ENCODE measurements at regions not wholly inside any gene's neighbourhood (a gene's known extent, or its start where the extent isn't known, plus 50 kb on each side); places are given as distances from the start of the nearest gene placed in this dataset.

GRCh38 chr3:117243657-117244056, 534.1 kb downstream of the TUSC7 start:
- no peak overlapping the region for H3K14ac ChIP-seq (ENCODE audit: low read length)

GRCh38 chr3:117246771-117247555, 537.4 kb downstream of the TUSC7 start:
- Histone ChIP-seq H3K4me1 (ENCODE audit: control insufficient read depth in 1 of 2, insufficient read depth in 2 of 2, low read length in 2 of 2) (no peaks in the 10 kb centered on the region), H2BK120ac (ENCODE audit: insufficient read depth, low read length, poor library complexity) (no peak overlapping the region), H2BK12ac (ENCODE audit: low read length) (no peak overlapping the region), H2AFZ (ENCODE audit: insufficient read depth, low read length, poor library complexity) (no peak overlapping the region), H3K27me3 (ENCODE audit: insufficient read depth, low read length) (no peaks in the 10 kb centered on the region), H4K8ac (ENCODE audit: low read depth, low read length) (no peak overlapping the region), H4K91ac (ENCODE audit: low read depth, low read length) (no peak overlapping the region), H3K4me3 (ENCODE audit: low read depth, low read length) (no peak overlapping the region), H3K9me3 (ENCODE audit: insufficient read depth, low read depth, low read length) (no peaks in the 10 kb centered on the region), H4K12ac (ENCODE audit: low read depth, low read length) (no peak overlapping the region), H3K79me2 (ENCODE audit: control insufficient read depth, insufficient read depth, low read length, poor library complexity) (no peaks in the 10 kb centered on the region), H3K18ac (ENCODE audit: low read length) (no peak overlapping the region), H3K27ac (ENCODE audit: low read depth, low read length) (no peak overlapping the region), H3K14ac (ENCODE audit: low read length) (no peak overlapping the region), H3K23ac (ENCODE audit: low read length) (no peak overlapping the region), H3K4me2 (ENCODE audit: low read length) (no peak overlapping the region), H3K36me3 (ENCODE audit: control insufficient read depth in 1 of 2, insufficient read depth in 2 of 2, low read length in 2 of 2) (no peaks in the 10 kb centered on the region), H3K9ac (ENCODE audit: low read length) (no peak overlapping the region), H3K4ac (ENCODE audit: low read depth, low read length) (no peak overlapping the region), H2BK5ac (ENCODE audit: low read depth, low read length, poor library complexity) (no peak overlapping the region), H3K79me1 (ENCODE audit: low read length) (no peaks in the 10 kb centered on the region), H2AK5ac (ENCODE audit: low read length) (no peak overlapping the region)
- no CpG with 5 or more reads among the region's 2 CpGs for WGBS (ENCODE audit: extremely low coverage, insufficient coverage, insufficient read length)
- peak; percentile 75 to 90 for DNase-seq

More at GRCh38 chr3:117243657-117244056, 534.1 kb downstream of the TUSC7 start:
- H2AFZ ChIP-seq (ENCODE audit: insufficient read depth, low read length, poor library complexity): no peak overlapping the region
- H2AK5ac ChIP-seq (ENCODE audit: low read length): no peak overlapping the region
- H3K36me3 ChIP-seq (ENCODE audit: control insufficient read depth in 1 of 2, insufficient read depth in 2 of 2, low read length in 2 of 2): no peaks in the 10 kb centered on the region
- H2BK12ac ChIP-seq (ENCODE audit: low read length): no peak overlapping the region
- no peak overlapping the region for H2BK120ac ChIP-seq (ENCODE audit: insufficient read depth, low read length, poor library complexity)
- H3K4me3 ChIP-seq (ENCODE audit: low read depth, low read length): no peak overlapping the region
- no peak overlapping the region for H3K4me2 ChIP-seq (ENCODE audit: low read length)
- H3K23ac ChIP-seq (ENCODE audit: low read length): no peak overlapping the region
- no peak overlapping the region for H2BK5ac ChIP-seq (ENCODE audit: low read depth, low read length, poor library complexity)
- no peak overlapping the region for H3K4ac ChIP-seq (ENCODE audit: low read depth, low read length)
- no peaks in the 10 kb centered on the region for H3K9me3 ChIP-seq (ENCODE audit: insufficient read depth, low read depth, low read length)
- no peak overlapping the region for H3K27ac ChIP-seq (ENCODE audit: low read depth, low read length)
- H3K4me1 ChIP-seq (ENCODE audit: control insufficient read depth in 1 of 2, insufficient read depth in 2 of 2, low read length in 2 of 2): no peaks in the 10 kb centered on the region
- WGBS (ENCODE audit: extremely low coverage, insufficient coverage, insufficient read length): no CpG with 5 or more reads among the region's 2 CpGs
- H4K12ac ChIP-seq (ENCODE audit: low read depth, low read length): no peak overlapping the region
- DNase-seq: no peak
- H3K79me1 ChIP-seq (ENCODE audit: low read length): no peaks in the 10 kb centered on the region
- no peak overlapping the region for H4K91ac ChIP-seq (ENCODE audit: low read depth, low read length)
- H3K9ac ChIP-seq (ENCODE audit: low read length): no peak overlapping the region
- H3K18ac ChIP-seq (ENCODE audit: low read length): no peak overlapping the region
- H3K79me2 ChIP-seq (ENCODE audit: control insufficient read depth, insufficient read depth, low read length, poor library complexity): no peaks in the 10 kb centered on the region
- H4K8ac ChIP-seq (ENCODE audit: low read depth, low read length): no peak overlapping the region
- no peaks in the 10 kb centered on the region for H3K27me3 ChIP-seq (ENCODE audit: insufficient read depth, low read length)

- H4K8ac ChIP-seq (ENCODE audit: low read depth, low read length): no peak overlapping the region
- no peaks in the 10 kb centered on the region for H3K4me1 ChIP-seq (ENCODE audit: control insufficient read depth in 1 of 2, insufficient read depth in 2 of 2, low read length in 2 of 2)
- H3K18ac ChIP-seq (ENCODE audit: low read length): no peak overlapping the region
- H3K27ac ChIP-seq (ENCODE audit: low read depth, low read length): no peak overlapping the region
- H4K91ac ChIP-seq (ENCODE audit: low read depth, low read length): no peak overlapping the region
- no peaks in the 10 kb centered on the region for H3K36me3 ChIP-seq (ENCODE audit: control insufficient read depth in 1 of 2, insufficient read depth in 2 of 2, low read length in 2 of 2)
- no peak overlapping the region for H3K4me3 ChIP-seq (ENCODE audit: low read depth, low read length)
- H4K12ac ChIP-seq (ENCODE audit: low read depth, low read length): no peak overlapping the region
- peak in 1 of 2 donors; percentile 9 for DNase-seq
- H3K14ac ChIP-seq (ENCODE audit: low read length): no peak overlapping the region
- no peaks in the 10 kb centered on the region for H3K27me3 ChIP-seq (ENCODE audit: insufficient read depth, low read length)
- no peak overlapping the region for H2AFZ ChIP-seq (ENCODE audit: insufficient read depth, low read length, poor library complexity)
- no CpG with 5 or more reads among the region's 1 CpG for WGBS (ENCODE audit: extremely low coverage, insufficient coverage, insufficient read length)
- H3K9ac ChIP-seq (ENCODE audit: low read length): no peak overlapping the region
- no peak overlapping the region for H2BK12ac ChIP-seq (ENCODE audit: low read length)
- no peak overlapping the region for H3K23ac ChIP-seq (ENCODE audit: low read length)
- no peaks in the 10 kb centered on the region for H3K9me3 ChIP-seq (ENCODE audit: insufficient read depth, low read depth, low read length)
- H2BK120ac ChIP-seq (ENCODE audit: insufficient read depth, low read length, poor library complexity): no peak overlapping the region
- no peaks in the 10 kb centered on the region for H3K79me2 ChIP-seq (ENCODE audit: control insufficient read depth, insufficient read depth, low read length, poor library complexity)
- H3K79me1 ChIP-seq (ENCODE audit: low read length): no peaks in the 10 kb centered on the region
- H2BK5ac ChIP-seq (ENCODE audit: low read depth, low read length, poor library complexity): no peak overlapping the region
- no peak overlapping the region for H2AK5ac ChIP-seq (ENCODE audit: low read length)
- H3K4me2 ChIP-seq (ENCODE audit: low read length): no peak overlapping the region
- H3K4ac ChIP-seq (ENCODE audit: low read depth, low read length): no peak overlapping the region
Measured at GRCh38 chr3:117248153-117248552, 538.6 kb downstream of the TUSC7 start.

GRCh38 chr3:117252208-117252607, 542.6 kb downstream of the TUSC7 start:
- no peak overlapping the region for H3K4ac ChIP-seq (ENCODE audit: low read depth, low read length)
- WGBS (ENCODE audit: extremely low coverage, insufficient coverage, insufficient read length): no CpG with 5 or more reads among the region's 2 CpGs

More at GRCh38 chr3:117252208-117252607, 542.6 kb downstream of the TUSC7 start:
- no peak overlapping the region for H2AK5ac ChIP-seq (ENCODE audit: low read length)
- no peak overlapping the region for H3K27ac ChIP-seq (ENCODE audit: low read depth, low read length)
- H3K23ac ChIP-seq (ENCODE audit: low read length): no peak overlapping the region
- no peak overlapping the region for H4K91ac ChIP-seq (ENCODE audit: low read depth, low read length)
- no peak overlapping the region for H3K18ac ChIP-seq (ENCODE audit: low read length)
- H3K14ac ChIP-seq (ENCODE audit: low read length): no peak overlapping the region
- H3K4me2 ChIP-seq (ENCODE audit: low read length): no peak overlapping the region
- no peak overlapping the region for H2AFZ ChIP-seq (ENCODE audit: insufficient read depth, low read length, poor library complexity)
- H4K8ac ChIP-seq (ENCODE audit: low read depth, low read length): no peak overlapping the region
- H2BK12ac ChIP-seq (ENCODE audit: low read length): no peak overlapping the region
- H2BK120ac ChIP-seq (ENCODE audit: insufficient read depth, low read length, poor library complexity): no peak overlapping the region
- no peaks in the 10 kb centered on the region for H3K79me1 ChIP-seq (ENCODE audit: low read length)
- no peak for DNase-seq
- H3K36me3 ChIP-seq (ENCODE audit: control insufficient read depth in 1 of 2, insufficient read depth in 2 of 2, low read length in 2 of 2): no peaks in the 10 kb centered on the region
- H3K9ac ChIP-seq (ENCODE audit: low read length): no peak overlapping the region
- no peak overlapping the region for H4K12ac ChIP-seq (ENCODE audit: low read depth, low read length)
- H3K4me3 ChIP-seq (ENCODE audit: low read depth, low read length): no peak overlapping the region
- H3K27me3 ChIP-seq (ENCODE audit: insufficient read depth, low read length): no peaks in the 10 kb centered on the region
- no peaks in the 10 kb centered on the region for H3K9me3 ChIP-seq (ENCODE audit: insufficient read depth, low read depth, low read length)
- no peak overlapping the region for H2BK5ac ChIP-seq (ENCODE audit: low read depth, low read length, poor library complexity)
- no peaks in the 10 kb centered on the region for H3K79me2 ChIP-seq (ENCODE audit: control insufficient read depth, insufficient read depth, low read length, poor library complexity)
- H3K4me1 ChIP-seq (ENCODE audit: control insufficient read depth in 1 of 2, insufficient read depth in 2 of 2, low read length in 2 of 2): no peaks in the 10 kb centered on the region

Measured in trophoblast cell (in vitro differentiated cells and primary cell).